ENCODE measurements at regions not wholly inside any gene's neighbourhood (a gene's known extent, or its start where the extent isn't known, plus 50 kb on each side); places are given as distances from the start of the nearest gene placed in this dataset.
"Not testable (repeated sequence)": the region's sequence is repeated elsewhere in the genome, so short reads cannot be mapped to it uniquely, and the experiment has no call there.

DNA sequence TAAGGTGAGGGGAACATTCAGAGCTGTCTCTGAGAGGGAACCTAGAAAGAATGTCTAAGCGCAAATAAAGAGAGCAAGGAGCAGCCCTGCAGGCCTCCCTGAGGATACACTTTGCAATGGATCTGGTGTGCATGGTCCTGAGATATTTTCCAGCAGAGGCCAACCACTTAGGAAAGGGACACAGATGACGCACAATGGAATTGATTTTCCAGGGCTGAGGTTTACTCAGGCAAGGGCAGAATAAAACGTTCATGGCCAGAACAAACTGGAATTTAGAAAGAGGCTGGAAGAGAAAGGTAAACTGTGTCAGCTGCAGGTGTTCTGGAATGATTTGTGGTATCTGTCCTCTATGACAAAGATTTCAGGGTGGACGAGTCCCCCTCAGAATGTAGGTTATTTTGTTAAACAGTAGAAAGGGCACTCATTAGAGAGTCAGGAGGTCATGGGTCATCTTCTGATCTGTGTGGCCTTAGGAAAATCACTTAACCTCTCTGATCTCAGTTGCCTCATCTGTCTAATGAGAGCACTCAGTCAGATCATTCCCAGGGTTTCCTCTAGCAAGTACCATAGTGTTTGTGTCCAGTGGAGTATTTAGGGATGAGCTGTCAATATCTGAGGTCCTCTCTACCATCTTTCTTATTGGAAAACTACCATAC is 61.8 kb upstream of the PGBD5 start:
- H3K18ac ChIP-seq (ENCODE audit: low read depth in 1 of 2, low read length in 2 of 2): no peak overlapping the region
- H4K91ac ChIP-seq (ENCODE audit: low read length): no peak overlapping the region
- H3K27ac ChIP-seq (ENCODE audit: low read length, poor library complexity, severe bottlenecking): no peak overlapping the region
- H3K14ac ChIP-seq (ENCODE audit: low read length in 2 of 2): no peak overlapping the region
- H3K4me1 ChIP-seq (ENCODE audit: control insufficient read depth, insufficient read depth, low read depth, low read length): no peaks in the 10 kb centered on the region
- H3K27me3 ChIP-seq (ENCODE audit: control insufficient read depth in 1 of 2, insufficient read depth in 1 of 2, low read length in 2 of 2): peaks cover 0 to 5% of the 10 kb centered on the region in 2 experiments
- H2BK120ac ChIP-seq (ENCODE audit: low read depth, low read length): no peak overlapping the region
- H3K4me2 ChIP-seq (ENCODE audit: low read length, poor library complexity, severe bottlenecking): no peak overlapping the region
- no peak overlapping the region for H2BK5ac ChIP-seq (ENCODE audit: low read depth, low read length, poor library complexity, severe bottlenecking)
- no peaks in the 10 kb centered on the region for H3K9me3 ChIP-seq (ENCODE audit: control insufficient read depth, low read length)
- no peaks in the 10 kb centered on the region for H3K36me3 ChIP-seq (ENCODE audit: control insufficient read depth in 1 of 2, insufficient read depth in 2 of 2, low read depth in 1 of 2, low read length in 2 of 2)
- H3K79me1 ChIP-seq (replicated peaks; ENCODE audit: low read length, poor library complexity, severe bottlenecking): no peaks in the 10 kb centered on the region
- no peak overlapping the region for H3K9ac ChIP-seq (ENCODE audit: low read length)
- H2AK5ac ChIP-seq (ENCODE audit: low read length, severe bottlenecking): no peak overlapping the region
- H4K8ac ChIP-seq (ENCODE audit: low read length): no peak overlapping the region
- WGBS: 76% methylated on average over 4 of the region's 4 CpGs
- no peak overlapping the region for H3K4ac ChIP-seq (ENCODE audit: low read depth in 1 of 2, low read length in 2 of 2)
- H2BK15ac ChIP-seq (ENCODE audit: low read depth, poor library complexity, severe bottlenecking): no peak overlapping the region
- no peak overlapping the region for H3K4me3 ChIP-seq (ENCODE audit: insufficient read depth in 1 of 2, low read depth in 1 of 2, low read length in 2 of 2)
- no peak overlapping the region for H3K23ac ChIP-seq (ENCODE audit: low read length in 2 of 2)
- DNase-seq: no peak
- no peak overlapping the region for H2AFZ ChIP-seq (ENCODE audit: low read depth, low read length)
- no peak overlapping the region for H2BK12ac ChIP-seq (ENCODE audit: low read length in 2 of 2)

DNA sequence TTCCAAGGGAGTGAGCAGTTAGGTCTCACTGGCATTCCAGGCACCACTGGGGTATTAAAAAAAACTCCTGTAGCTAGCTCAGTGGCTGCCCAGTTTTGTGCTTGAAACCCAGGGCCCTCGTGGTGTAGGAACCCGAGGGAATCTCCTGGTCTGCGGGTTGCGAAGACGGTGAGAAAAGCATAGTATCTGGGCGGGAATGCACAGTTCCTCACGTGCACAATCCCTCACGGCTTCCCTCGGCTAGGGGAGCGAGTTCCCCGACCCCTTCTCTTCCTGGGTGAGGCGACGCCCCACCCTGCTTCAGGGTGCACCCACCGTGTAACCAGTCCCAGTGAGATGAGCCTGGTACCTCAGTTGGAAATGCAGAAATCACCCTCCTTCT is 50.5 kb upstream of the PGBD5 start:
- Histone ChIP-seq H3K4me2 (ENCODE audit: low read length, poor library complexity, severe bottlenecking) (no peak overlapping the region), H3K18ac (ENCODE audit: low read depth in 1 of 2, low read length in 2 of 2) (no peak overlapping the region), H3K4me3 (ENCODE audit: insufficient read depth in 1 of 2, low read depth in 1 of 2, low read length in 2 of 2) (no peak overlapping the region), H2BK5ac (ENCODE audit: low read depth, low read length, poor library complexity, severe bottlenecking) (no peak overlapping the region), H2BK15ac (ENCODE audit: low read depth, poor library complexity, severe bottlenecking) (no peak overlapping the region), H4K91ac (ENCODE audit: low read length) (no peak overlapping the region), H3K14ac (ENCODE audit: low read length in 2 of 2) (no peak overlapping the region), H3K23ac (ENCODE audit: low read length in 2 of 2) (no peak overlapping the region), H3K9me3 (ENCODE audit: control insufficient read depth, low read length) (peaks cover 3% of the 10 kb centered on the region), H3K4ac (ENCODE audit: low read depth in 1 of 2, low read length in 2 of 2) (no peak overlapping the region), H3K9ac (ENCODE audit: low read length) (no peak overlapping the region), H2BK12ac (ENCODE audit: low read length in 2 of 2) (no peak overlapping the region), H4K8ac (ENCODE audit: low read length) (no peak overlapping the region), H2BK120ac (ENCODE audit: low read depth, low read length) (no peak overlapping the region), H3K4me1 (ENCODE audit: control insufficient read depth, insufficient read depth, low read depth, low read length) (no peaks in the 10 kb centered on the region), H2AFZ (ENCODE audit: low read depth, low read length) (no peak overlapping the region), H3K79me1 (replicated peaks; ENCODE audit: low read length, poor library complexity, severe bottlenecking) (no peaks in the 10 kb centered on the region), H3K36me3 (ENCODE audit: control insufficient read depth in 1 of 2, insufficient read depth in 2 of 2, low read depth in 1 of 2, low read length in 2 of 2) (no peaks in the 10 kb centered on the region), H2AK5ac (ENCODE audit: low read length, severe bottlenecking) (no peak overlapping the region), H3K27me3 (ENCODE audit: control insufficient read depth in 1 of 2, insufficient read depth in 1 of 2, low read length in 2 of 2) (peaks cover 0 to 9% of the 10 kb centered on the region in 2 experiments), H3K27ac (ENCODE audit: low read length, poor library complexity, severe bottlenecking) (no peak overlapping the region)
- WGBS: 79% methylated on average over 14 of the region's 14 CpGs
- no peak for DNase-seq

DNA sequence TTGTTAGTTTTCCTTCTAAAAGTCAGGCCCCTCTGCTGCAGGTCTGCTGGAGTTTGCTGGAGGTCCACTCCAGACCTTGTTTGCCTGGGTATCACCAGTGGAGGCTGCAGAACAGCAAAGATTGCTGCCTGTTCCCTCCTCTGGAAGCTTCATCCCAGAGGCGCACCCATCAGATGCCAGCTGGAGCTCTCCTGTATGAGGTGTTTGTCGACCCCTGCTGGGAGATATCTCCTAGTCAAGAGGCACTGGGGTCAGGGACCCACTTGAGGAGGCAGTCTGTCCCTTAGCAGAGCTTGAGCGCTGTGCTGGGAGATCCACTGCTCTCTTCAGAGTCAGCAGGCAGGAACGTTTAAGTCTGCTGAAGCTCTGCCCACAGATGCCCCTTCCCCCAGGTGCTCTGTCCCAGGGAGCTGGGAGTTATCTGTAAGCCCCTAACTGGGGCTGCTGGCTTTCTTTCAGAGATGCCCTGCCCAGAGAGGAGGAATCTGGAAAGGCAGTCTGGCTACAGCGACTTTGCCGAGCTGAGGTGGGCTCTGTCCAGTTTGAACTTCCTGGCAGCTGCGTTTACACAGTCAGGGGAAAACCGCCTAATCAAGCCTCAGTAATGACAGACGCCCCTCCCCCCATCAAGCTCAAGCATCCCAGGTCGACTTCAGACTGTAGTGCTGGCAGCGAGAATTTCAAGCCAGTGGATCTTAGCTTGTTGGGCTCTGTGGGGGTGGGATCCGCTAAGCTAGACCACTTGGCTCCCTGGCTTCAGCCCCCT is 49.9 kb upstream of the PGBD5 start:
- H3K79me1 ChIP-seq (replicated peaks; ENCODE audit: low read length, poor library complexity, severe bottlenecking); H3K4ac ChIP-seq (ENCODE audit: low read depth in 1 of 2, low read length in 2 of 2); H3K4me1 ChIP-seq (ENCODE audit: control insufficient read depth, insufficient read depth, low read depth, low read length); H3K14ac ChIP-seq (ENCODE audit: low read length in 2 of 2); H3K18ac ChIP-seq (ENCODE audit: low read depth in 1 of 2, low read length in 2 of 2); H2AFZ ChIP-seq (ENCODE audit: low read depth, low read length); H2BK15ac ChIP-seq (ENCODE audit: low read depth, poor library complexity, severe bottlenecking); H3K4me3 ChIP-seq (ENCODE audit: insufficient read depth in 1 of 2, low read depth in 1 of 2, low read length in 2 of 2); DNase-seq; H4K8ac ChIP-seq (ENCODE audit: low read length); H3K27me3 ChIP-seq (ENCODE audit: control insufficient read depth in 1 of 2, insufficient read depth in 1 of 2, low read length in 2 of 2); H3K36me3 ChIP-seq (ENCODE audit: control insufficient read depth in 1 of 2, insufficient read depth in 2 of 2, low read depth in 1 of 2, low read length in 2 of 2); H3K9me3 ChIP-seq (ENCODE audit: control insufficient read depth, low read length); H3K4me2 ChIP-seq (ENCODE audit: low read length, poor library complexity, severe bottlenecking); H2BK120ac ChIP-seq (ENCODE audit: low read depth, low read length); H2AK5ac ChIP-seq (ENCODE audit: low read length, severe bottlenecking); H3K9ac ChIP-seq (ENCODE audit: low read length); H4K91ac ChIP-seq (ENCODE audit: low read length); H2BK5ac ChIP-seq (ENCODE audit: low read depth, low read length, poor library complexity, severe bottlenecking); H3K23ac ChIP-seq (ENCODE audit: low read length in 2 of 2); H2BK12ac ChIP-seq (ENCODE audit: low read length in 2 of 2); H3K27ac ChIP-seq (ENCODE audit: low read length, poor library complexity, severe bottlenecking): not testable (repeated sequence)
- WGBS: 37% methylated on average over 11 of the region's 12 CpGs
